ENCODE measurements at regions not wholly inside any gene's neighbourhood (a gene's known extent, or its start where the extent isn't known, plus 50 kb on each side); places are given as distances from the start of the nearest gene placed in this dataset.

DNA sequence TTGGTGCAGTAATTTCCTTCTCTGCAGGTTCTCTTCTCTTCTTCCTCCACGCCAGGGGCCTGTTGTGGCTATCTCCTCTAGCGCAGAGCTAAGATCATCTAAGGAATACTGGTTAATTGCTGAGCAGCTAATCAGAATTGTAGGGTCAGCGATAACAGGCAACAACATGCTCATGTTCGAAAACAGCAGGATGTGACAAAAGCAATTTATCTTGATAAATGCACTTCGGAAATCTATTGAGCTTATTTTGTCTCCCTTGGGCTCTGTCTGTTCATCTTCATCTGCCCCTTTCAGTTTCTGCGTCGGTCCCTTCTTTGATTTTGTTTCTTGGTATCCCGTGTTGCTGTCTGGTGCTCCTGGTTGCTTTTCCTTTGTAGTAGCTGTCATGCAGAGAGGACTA, 67.3 kb upstream of the MAP3K7 start (continued):
- TF ChIP-seq SIN3A (conservative IDR thresholded peaks at IDR 0.05 in 1 of 2, IDR thresholded peaks at IDR 0.05 in 1 of 2; ENCODE audit: low read depth in 1 of 2, low read length in 2 of 2), result no peak
- no peak for TF ChIP-seq YY1 (IDR thresholded peaks at IDR 0.05; ENCODE audit: low read depth, low read length)
- no peak for TF ChIP-seq TAF1 (IDR thresholded peaks at IDR 0.05; ENCODE audit: low read depth, low read length)

Measured in H1 (cell line).